HepG2 (cell line): ENCODE measurements at regions not wholly inside any gene's neighbourhood (a gene's known extent, or its start where the extent isn't known, plus 50 kb on each side); places are given as distances from the start of the nearest gene placed in this dataset.

ENCODE experiments used
- AKNA ChIP-seq: sonication (generic); formaldehyde crosslinking; IDR thresholded peaks from 2 replicates; pipeline ENCODE4 v1.4.0; 2020; ENCODE audit warnings: missing genetic modification reagents, borderline replicate concordance
- BRD4 ChIP-seq: sonication (generic); formaldehyde crosslinking; IDR thresholded peaks from 2 replicates; pipeline ENCODE4 v1.4.0; 2020; ENCODE audit warnings: missing genetic modification reagents
- CC2D1A ChIP-seq: sonication (generic); formaldehyde crosslinking; IDR thresholded peaks from 2 replicates; pipeline ENCODE4 v1.8.1; 2023; ENCODE audit warnings: mild to moderate bottlenecking, missing genetic modification reagents
- E2F1 ChIP-seq: sonication (generic); formaldehyde crosslinking; IDR thresholded peaks from 2 replicates; pipeline ENCODE4 v1.5.0; 2020; ENCODE audit warnings: missing genetic modification reagents
- HMGA1 ChIP-seq: sonication (generic); formaldehyde crosslinking; conservative IDR thresholded peaks from 2 replicates; pipeline ENCODE4 v1.4.0; 2020; ENCODE audit warnings: missing genetic modification reagents
- KLF15 ChIP-seq: sonication (generic); formaldehyde crosslinking; IDR thresholded peaks from 2 replicates; pipeline ENCODE4 v1.8.1; 2023; ENCODE audit warnings: borderline replicate concordance, mild to moderate bottlenecking, inconsistent platforms, missing genetic modification reagents, mixed read lengths
- MTERF4 ChIP-seq: sonication (generic); formaldehyde crosslinking; IDR thresholded peaks from 2 replicates; pipeline ENCODE4 v1.8.0; 2023; ENCODE audit warnings: mild to moderate bottlenecking, missing genetic modification reagents
- ONECUT2 ChIP-seq: sonication (generic); formaldehyde crosslinking; IDR thresholded peaks from 2 replicates; pipeline ENCODE4 v1.4.0; 2020; ENCODE audit warnings: missing genetic modification reagents
- SP2 ChIP-seq: sonication (generic); formaldehyde crosslinking; IDR thresholded peaks from 2 replicates; pipeline ENCODE4 v1.5.1; 2020; ENCODE audit warnings: mild to moderate bottlenecking, missing genetic modification reagents
- TCF7L2 ChIP-seq: IDR thresholded peaks from 2 replicates; pipeline ENCODE4 v1.6.1; 2011; ENCODE audit warnings: mild to moderate bottlenecking, low read depth, low read length, moderate library complexity
- TEAD3 ChIP-seq: optimal IDR thresholded peaks from 2 replicates; pipeline ENCODE3; 2016; ENCODE audit warnings: borderline replicate concordance
- TFAP4 ChIP-seq: sonication (generic); IDR thresholded peaks from 2 replicates; pipeline ENCODE4 v1.6.1; 2016; ENCODE audit warnings: low read depth, borderline replicate concordance
- ZFP91 ChIP-seq: sonication (generic); formaldehyde crosslinking; IDR thresholded peaks from 2 replicates; pipeline ENCODE4 v1.9.0; 2022; ENCODE audit warnings: missing genetic modification reagents, mild to moderate bottlenecking, borderline replicate concordance
- ZKSCAN5 ChIP-seq: sonication (generic); formaldehyde crosslinking; IDR thresholded peaks from 2 replicates; pipeline ENCODE4 v1.5.1; 2020; ENCODE audit warnings: mild to moderate bottlenecking, missing genetic modification reagents
- ZNF101 ChIP-seq: sonication (generic); formaldehyde crosslinking; IDR thresholded peaks from 2 replicates; pipeline ENCODE4 v1.4.0; 2020; ENCODE audit warnings: mild to moderate bottlenecking, low read depth, missing genetic modification reagents, borderline replicate concordance
- ZNF282 ChIP-seq: fragments of 450-650 bp; IDR thresholded peaks from 2 replicates; pipeline ENCODE4 v1.6.1; 2018; ENCODE audit not compliant: partially characterized antibody
- ZNF33A ChIP-seq: sonication (generic); formaldehyde crosslinking; IDR thresholded peaks from 2 replicates; pipeline ENCODE4 v1.5.1; 2020; ENCODE audit warnings: missing genetic modification reagents, mild to moderate bottlenecking, moderate library complexity, borderline replicate concordance
- ZNF350 ChIP-seq: sonication (generic); formaldehyde crosslinking; IDR thresholded peaks from 2 replicates; pipeline ENCODE4 v1.4.0; 2020; ENCODE audit warnings: mild to moderate bottlenecking, low read depth, missing genetic modification reagents, borderline replicate concordance
- ZNF644 ChIP-seq: IDR thresholded peaks from 2 replicates; pipeline ENCODE4 v1.6.1; 2016; ENCODE audit warnings: low read depth
- ZNF674 ChIP-seq: sonication (generic); formaldehyde crosslinking; IDR thresholded peaks from 2 replicates; pipeline ENCODE4 v1.5.0; 2020; ENCODE audit warnings: low read depth, mild to moderate bottlenecking, missing genetic modification reagents

- TF ChIP-seq SP2 (CRISPR knock-in tag) (peak; percentile 56; the same call in 1 of the 2 replicates), ZNF350 (CRISPR knock-in tag) (peak; percentile 99), MTERF4 (CRISPR knock-in tag) (peak; percentile 96), TCF7L2 (no peak), ONECUT2 (CRISPR knock-in tag) (no peak), TEAD3 (CRISPR knock-in tag) (peak; percentile 75), ZNF101 (CRISPR knock-in tag) (no peak), CC2D1A (CRISPR knock-in tag) (peak; percentile 78; the same call in 1 of the 2 replicates), ZNF282 (no peak), AKNA (0 out of 2 replicates have a peak, but pooled peaks have one; percentile 13), ZFP91 (peak; percentile 98), ZNF644 (CRISPR knock-in tag) (no peak; the same call in 1 of the 2 replicates), ZNF33A (peak; percentile 45; the same call in 1 of the 2 replicates), ZKSCAN5 (CRISPR knock-in tag) (peak; percentile 83), HMGA1 (CRISPR knock-in tag) (no peak), ZNF674 (CRISPR knock-in tag) (peak; percentile 95), BRD4 (peak; percentile 98; the same call in 1 of the 2 replicates), E2F1 (CRISPR knock-in tag) (peak; percentile 86), TFAP4 (peak; percentile 89; the same call in 1 of the 2 replicates), KLF15 (CRISPR knock-in tag) (peak; percentile 61; the same call in 1 of the 2 replicates)
Measured at GRCh38 chr6:4018171-4018923, 60.6 kb downstream of the FAM217A start (continued).
